AG08396 (cell line): ENCODE measurements at regions not wholly inside any gene's neighbourhood (a gene's known extent, or its start where the extent isn't known, plus 50 kb on each side); places are given as distances from the start of the nearest gene placed in this dataset.

Experiments
- DNase-seq: peaks from one replicate; pipeline ENCODE4 v3.0.0; 2012; ENCODE audit warnings: low spot score, mixed read lengths

DNA sequence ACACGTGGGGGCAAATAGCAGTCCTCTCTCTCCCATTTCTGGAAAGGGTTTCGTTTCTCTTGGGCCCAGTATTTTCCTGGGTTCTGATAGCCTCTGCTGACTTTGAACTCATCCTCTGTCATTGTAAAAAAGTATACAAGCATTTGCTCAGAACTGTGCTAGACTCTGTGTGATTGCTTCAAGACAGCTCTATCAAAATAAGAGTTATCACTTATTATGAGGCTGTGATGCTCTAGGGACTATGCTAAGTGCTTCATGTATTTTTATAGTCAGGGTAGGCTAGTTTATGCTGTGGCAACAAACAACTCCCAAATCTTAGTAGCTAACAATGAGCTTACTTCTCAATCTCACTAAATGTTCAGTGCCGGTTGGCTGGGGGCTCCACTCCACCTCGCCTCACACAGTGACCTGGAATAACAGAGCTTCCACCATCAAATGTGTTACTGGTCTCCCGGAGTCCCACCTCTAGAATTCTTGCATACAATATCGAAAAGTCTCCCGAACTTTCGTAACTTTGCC, 110.8 kb upstream of the CDC42EP3 start:
- no peak for DNase-seq

DNA sequence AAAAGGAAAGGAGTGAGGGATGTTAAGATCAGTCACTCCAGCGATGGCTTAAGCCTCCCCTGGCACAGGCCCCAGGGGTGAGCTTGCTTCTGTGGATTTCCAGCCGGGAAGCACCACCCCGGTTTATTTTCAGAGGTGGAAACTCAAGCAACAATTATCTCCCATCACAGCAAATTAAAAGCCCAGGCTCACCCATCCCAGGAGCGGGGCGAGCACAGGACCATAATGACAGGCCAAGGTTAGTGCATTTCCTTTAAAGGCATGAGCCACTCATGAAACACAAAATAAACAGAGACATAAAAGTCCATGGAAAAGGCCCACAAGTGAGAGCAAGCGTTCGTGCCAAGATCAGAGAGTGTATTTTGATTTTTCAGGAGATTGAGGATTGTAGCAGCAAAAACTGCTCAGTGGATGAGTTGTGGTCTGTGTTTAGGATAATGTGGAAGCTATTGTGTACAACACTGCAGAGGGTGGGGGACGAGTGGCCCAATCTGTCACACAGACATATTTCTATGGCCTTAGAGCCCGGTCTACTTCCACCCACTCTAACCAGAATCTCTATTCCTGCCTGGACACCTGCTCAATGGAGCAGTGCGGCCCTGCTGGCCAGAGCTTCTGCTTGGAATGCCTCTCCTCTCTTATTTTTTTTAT, 111.4 kb upstream of the CDC42EP3 start:
- no peak for DNase-seq

GRCh38 chr2:37783545-37783944, 112.1 kb upstream of the CDC42EP3 start:
- no peak for DNase-seq

DNA sequence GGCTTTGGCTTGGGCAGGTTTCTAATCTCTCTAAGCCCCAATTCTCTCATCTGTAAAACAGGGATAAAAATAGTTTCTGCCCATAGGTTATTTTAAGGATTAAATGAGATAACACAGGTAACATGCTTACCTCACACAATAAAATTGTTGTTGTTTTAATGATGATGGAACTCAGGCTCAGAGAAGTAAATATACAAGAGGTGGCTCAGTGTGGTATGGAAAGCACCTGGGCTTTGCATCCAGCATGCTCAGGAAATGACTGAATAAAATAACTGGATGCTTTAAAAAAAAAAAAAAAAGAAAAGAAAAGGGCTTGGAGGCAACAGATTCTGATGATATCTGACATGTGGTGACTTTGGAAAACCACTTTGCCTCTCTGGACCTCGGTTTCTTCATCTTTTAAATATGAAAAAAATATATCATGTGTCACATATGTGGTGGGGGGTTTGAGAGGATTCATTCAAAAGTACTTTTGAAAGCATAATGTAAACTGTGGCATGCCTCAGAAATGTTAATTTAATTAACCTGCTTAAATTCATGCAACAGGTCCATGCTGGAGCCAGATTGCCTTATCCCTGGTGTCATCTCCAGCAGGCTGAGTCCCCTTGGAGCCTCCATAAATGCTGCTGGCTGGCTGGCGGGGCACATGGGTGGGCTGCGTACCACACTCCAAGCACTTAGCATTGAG, 112.8 kb upstream of the CDC42EP3 start:
- no peak for DNase-seq

DNA sequence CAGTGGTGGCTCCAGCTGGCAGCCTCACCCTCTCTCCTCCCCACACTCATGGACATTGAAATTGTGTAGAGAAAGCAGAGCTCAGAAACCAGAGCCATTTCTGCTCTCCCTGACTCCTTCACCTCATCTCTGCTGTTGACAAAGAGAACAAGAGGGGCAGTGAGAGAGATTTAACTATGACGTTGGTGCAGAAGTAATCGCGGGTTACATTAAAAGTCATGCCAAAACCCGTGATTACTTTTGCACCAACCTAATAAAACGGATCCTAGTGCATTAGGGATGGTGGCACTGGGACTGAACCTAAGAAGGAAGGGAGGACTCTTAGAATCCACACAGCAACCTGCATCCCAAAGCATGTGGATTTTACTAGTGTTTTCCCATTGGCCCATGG, 113.3 kb upstream of the CDC42EP3 start:
- no peak for DNase-seq

GRCh38 chr2:37786191-37786698, 114.8 kb upstream of the CDC42EP3 start:
- DNase-seq = no peak

DNA sequence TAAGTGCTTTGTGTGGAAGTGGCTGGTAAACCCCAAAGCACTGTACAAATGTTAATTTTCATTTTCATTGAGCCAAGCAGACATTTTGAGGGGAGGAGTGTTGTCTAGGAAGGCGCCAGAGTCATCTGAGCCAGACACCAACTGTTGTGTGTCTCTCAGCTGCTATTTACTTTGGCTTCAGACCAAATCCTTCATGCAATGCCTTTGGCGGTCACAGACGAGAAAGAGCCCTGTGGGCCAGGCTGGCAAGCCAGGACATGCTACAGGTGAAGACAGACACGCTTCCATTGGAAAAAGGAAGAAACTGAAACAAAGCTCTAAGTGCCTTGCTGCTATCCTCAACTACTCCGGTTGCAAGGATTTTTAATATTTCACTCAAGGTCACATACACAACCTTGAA, 115.4 kb upstream of the CDC42EP3 start:
- DNase-seq = no peak

DNA sequence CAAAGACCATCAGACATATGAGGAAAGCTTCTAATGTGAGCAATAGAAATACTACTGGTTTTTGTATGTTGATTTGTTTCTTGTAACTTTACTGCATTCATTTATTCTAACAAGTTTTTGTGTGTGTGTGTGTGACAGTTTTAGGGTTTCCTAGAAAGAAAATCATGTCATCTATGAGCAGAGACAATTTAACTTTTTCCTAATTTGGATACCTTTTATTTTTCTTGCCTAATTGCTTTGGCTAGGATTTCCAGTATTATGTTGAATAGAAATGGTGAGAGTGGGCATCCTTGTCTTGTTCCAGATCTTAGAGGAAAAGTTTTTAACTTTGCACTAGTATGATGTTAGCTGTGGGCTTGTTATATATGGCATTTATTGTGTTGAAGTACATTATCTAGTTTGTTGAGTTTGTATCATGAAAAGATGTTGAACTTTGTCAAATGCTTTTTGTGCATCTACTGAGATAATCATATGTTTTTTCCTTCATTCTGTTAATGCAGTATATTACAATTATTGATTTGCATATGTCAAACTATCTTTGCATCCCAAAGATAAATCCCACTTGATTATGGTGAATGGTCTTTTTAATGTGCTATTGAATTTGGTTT, 117.3 kb upstream of the CDC42EP3 start:
- no peak for DNase-seq

- no peak for DNase-seq
Measured at GRCh38 chr2:37790019-37790418, 118.6 kb upstream of the CDC42EP3 start.

GRCh38 chr2:37790462-37790861, 119.0 kb upstream of the CDC42EP3 start:
- no peak for DNase-seq

DNA sequence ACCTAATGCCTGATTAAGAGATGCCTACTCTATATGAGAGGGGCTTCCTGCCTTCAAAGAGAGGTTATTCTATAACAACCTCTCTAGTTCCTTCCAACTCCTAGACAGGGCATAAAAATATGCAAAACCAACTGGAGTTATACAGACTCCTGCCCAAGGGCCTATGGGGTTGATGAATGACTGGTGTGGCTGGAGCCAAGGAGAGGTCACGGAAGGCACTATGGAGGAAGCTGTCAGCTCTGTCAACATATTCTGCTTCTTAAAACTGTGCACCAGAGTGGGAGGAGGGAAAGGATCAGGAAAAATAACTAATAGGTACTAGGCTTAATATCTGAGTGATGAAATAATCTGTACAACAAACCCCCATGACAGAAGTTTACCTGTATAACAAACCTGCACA, 120.9 kb upstream of the CDC42EP3 start:
- no peak for DNase-seq

DNA sequence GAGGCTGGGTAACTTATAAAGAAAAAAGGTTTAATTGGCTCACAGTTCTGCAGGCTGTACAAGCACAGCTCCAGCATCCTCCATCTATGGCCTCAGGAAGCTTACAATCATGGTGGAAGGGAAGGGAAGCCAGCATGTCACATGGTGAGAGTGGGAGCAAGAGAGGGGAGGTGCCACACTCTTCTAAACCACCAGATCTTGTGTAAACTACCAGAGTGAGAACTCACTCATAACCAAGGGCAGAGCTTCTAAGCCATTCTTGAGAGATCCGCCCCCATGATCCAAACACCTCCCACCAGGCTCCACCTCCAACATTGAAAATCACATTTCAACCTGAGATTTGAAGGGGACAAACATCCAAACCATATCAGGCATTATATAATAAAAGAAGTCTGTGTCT, 121.6 kb upstream of the CDC42EP3 start:
- DNase-seq = no peak

- DNase-seq = no peak
Measured at GRCh38 chr2:37794717-37795116, 123.3 kb upstream of the CDC42EP3 start.

- DNase-seq = no peak
Measured at GRCh38 chr2:37795456-37795855, 124.0 kb upstream of the CDC42EP3 start.

- peak; percentile 53 for DNase-seq
Measured at GRCh38 chr2:37795938-37796337, 124.5 kb upstream of the CDC42EP3 start.

- DNase-seq = no peak
Measured at GRCh38 chr2:37796481-37796880, 125.0 kb upstream of the CDC42EP3 start.

DNA sequence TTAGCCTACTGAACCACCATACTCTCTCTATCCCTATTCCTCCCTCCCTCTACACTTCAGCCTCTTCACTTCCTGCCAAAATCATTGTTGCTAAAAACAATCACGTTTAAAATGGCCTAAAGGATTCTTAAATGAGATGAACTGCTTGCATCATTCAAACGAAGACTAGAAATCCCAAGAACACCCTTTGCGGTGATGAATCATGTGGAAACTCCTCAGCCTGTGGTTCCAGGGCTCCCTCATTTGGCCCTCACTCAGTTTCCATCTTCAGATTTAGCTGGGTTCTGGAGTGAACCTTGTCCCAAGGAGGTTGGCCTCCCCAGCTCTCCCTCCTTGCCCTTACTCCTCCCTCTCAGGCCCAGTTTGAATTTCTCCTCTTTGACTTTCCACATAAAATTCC, 125.6 kb upstream of the CDC42EP3 start:
- DNase-seq = no peak

GRCh38 chr2:37798315-37799005, 126.6 kb upstream of the RMDN2 start:
- DNase-seq = no peak

DNA sequence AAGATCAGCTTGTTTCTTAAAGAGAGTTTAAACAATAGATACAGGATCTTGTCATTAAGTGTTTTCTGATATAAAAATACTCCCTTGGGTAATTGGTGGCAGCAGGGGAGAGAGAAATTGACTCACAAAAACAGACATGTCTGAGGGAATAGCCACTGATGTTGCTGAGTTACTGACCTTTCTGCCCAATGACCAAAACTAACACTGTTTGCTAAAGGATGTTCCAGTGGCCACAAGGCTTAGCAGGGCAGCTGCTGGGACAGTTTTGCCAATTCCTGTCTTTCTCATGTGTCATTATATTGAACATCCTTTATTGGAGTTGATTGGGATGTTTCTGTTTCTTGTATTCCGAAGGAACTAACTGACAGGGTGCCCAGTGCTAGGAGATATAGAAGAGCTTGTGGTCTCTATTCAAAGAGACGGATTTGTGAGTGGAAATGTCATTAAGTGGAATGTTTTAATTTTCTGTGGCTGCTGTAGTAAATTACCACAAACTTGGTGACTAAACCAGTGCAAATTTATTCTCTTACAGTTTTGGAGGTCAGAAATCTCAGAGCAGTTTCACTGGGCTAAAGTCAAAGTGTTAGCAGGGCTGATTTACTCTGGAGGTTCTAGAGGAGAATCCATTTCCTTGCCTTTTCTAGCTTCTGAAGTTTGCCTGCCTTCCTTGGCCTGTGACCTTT, 124.8 kb upstream of the RMDN2 start:
- no peak for DNase-seq

GRCh38 chr2:37802211-37802752, 122.8 kb upstream of the RMDN2 start:
- DNase-seq = no peak

- peak; percentile 65 for DNase-seq
Measured at GRCh38 chr2:37802899-37803379, 122.1 kb upstream of the RMDN2 start.
